ENCODE measurements at regions not wholly inside any gene's neighbourhood (a gene's known extent, or its start where the extent isn't known, plus 50 kb on each side); places are given as distances from the start of the nearest gene placed in this dataset.

DNA sequence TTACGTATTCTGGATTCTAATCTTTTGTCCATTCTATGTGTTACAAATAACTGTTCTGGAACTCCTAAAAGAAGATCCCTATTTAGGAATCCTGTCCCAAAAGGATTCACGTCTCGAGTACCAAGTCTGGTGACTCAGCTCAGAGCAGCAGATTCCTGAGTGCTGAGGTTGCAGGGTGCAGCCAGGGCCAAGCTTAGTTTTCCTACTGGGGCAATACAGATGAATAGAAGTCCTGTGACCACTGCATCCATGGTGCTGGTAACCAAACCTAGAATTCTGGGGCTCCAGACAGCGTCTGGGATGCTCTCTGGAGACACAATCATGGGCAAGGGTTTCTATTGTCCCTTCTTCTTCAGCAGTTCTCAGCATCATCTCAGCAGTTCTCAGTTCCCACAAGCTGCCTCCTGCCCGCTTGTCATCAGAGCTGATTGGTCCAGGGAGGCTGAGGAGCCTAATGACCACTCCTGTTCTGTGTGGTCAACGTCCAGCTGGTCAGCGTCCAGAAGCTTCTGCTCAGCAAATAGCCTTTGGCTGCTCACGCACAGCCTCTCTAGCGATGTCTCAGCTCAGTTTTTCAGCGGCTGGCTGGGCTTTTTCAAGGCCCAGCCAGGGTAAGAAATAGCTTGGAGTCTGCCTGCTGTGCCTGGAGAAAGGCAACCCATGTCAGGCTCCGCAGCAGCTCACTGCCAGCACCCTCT is 50.4 kb upstream of the C7orf33 start:
- Histone ChIP-seq H3K9me2 (replicated peaks; ENCODE audit: insufficient read depth, low read length) (no peaks in the 10 kb centered on the region), H3K9me3 (ENCODE audit: low read length) (no peaks in the 10 kb centered on the region), H2AFZ (ENCODE audit: low read length) (no peak overlapping the region), H3K36me3 (ENCODE audit: insufficient read depth, low read length) (no peaks in the 10 kb centered on the region), H3K27ac (ENCODE audit: low read length) (no peak overlapping the region), H4K20me1 (ENCODE audit: insufficient read depth, low read depth, low read length) (no peaks in the 10 kb centered on the region), H3K79me2 (ENCODE audit: low read length) (no peaks in the 10 kb centered on the region), H3K4me3 (ENCODE audit: low read length) (no peak overlapping the region), H3K4me1 (ENCODE audit: low read length) (peaks cover 4% of the 10 kb centered on the region; the same call in 1 of the 2 replicates), H3K27me3 (ENCODE audit: low read length) (no peaks in the 10 kb centered on the region), H3K9ac (ENCODE audit: low read length) (no peak overlapping the region), H3K4me2 (ENCODE audit: low read depth, low read length, poor library complexity, severe bottlenecking) (no peak overlapping the region)
- DNase-seq, result no peak
